Mesenchymal stem cell (in vitro differentiated cells and primary cell): ENCODE measurements at regions not wholly inside any gene's neighbourhood (a gene's known extent, or its start where the extent isn't known, plus 50 kb on each side); places are given as distances from the start of the nearest gene placed in this dataset.

Experiments
- DNase-seq: peaks from one replicate; pipeline ENCODE4 v3.0.0-alpha.2; 2013
- H2AFZ ChIP-seq: one replicate; pipeline ENCODE4 v1.6.1; 2013; ENCODE audit warnings: low read depth, mild to moderate bottlenecking, control low read depth, inconsistent platforms, low read length, moderate library complexity
- H2AK5ac ChIP-seq: 2 replicates; pipeline ENCODE4 v1.6.1; 2013; ENCODE audit warnings: low read length, moderate library complexity, mild to moderate bottlenecking, inconsistent platforms; ENCODE audit not compliant: severe bottlenecking
- H2BK120ac ChIP-seq: one replicate; pipeline ENCODE4 v1.6.1; 2013; ENCODE audit warnings: low read depth, mild to moderate bottlenecking, inconsistent platforms, low read length, moderate library complexity
- H2BK12ac ChIP-seq, 2 experiments: one replicate each; pipeline ENCODE4 v1.6.1; 2013; ENCODE audit warnings: inconsistent platforms in 2 of 2, low read length in 2 of 2, mild to moderate bottlenecking in 2 of 2, moderate library complexity in 2 of 2, control low read depth in 1 of 2
- H2BK15ac ChIP-seq: one replicate; pipeline ENCODE4 v1.6.1; 2013; ENCODE audit warnings: mild to moderate bottlenecking, low read depth, inconsistent platforms; ENCODE audit not compliant: poor library complexity, severe bottlenecking
- H2BK5ac ChIP-seq: 2 replicates; pipeline ENCODE4 v1.6.1; 2013; ENCODE audit warnings: low read depth, mild to moderate bottlenecking, low read length, control low read depth, inconsistent platforms; ENCODE audit not compliant: poor library complexity, severe bottlenecking
- H3K14ac ChIP-seq, 2 experiments: one replicate each; pipeline ENCODE4 v1.6.1; 2013; ENCODE audit warnings: inconsistent platforms in 2 of 2, low read length in 2 of 2, control low read depth in 1 of 2, mild to moderate bottlenecking in 1 of 2, moderate library complexity in 1 of 2
- H3K18ac ChIP-seq, 2 experiments: one replicate each; pipeline ENCODE4 v1.6.1; 2013; ENCODE audit warnings: inconsistent platforms in 2 of 2, low read length in 2 of 2, control low read depth in 1 of 2, low read depth in 1 of 2, mild to moderate bottlenecking in 1 of 2
- H3K23ac ChIP-seq, 2 experiments: one replicate each; pipeline ENCODE4 v1.6.1; 2013; ENCODE audit warnings: inconsistent platforms in 2 of 2, low read length in 2 of 2, mild to moderate bottlenecking in 2 of 2, moderate library complexity in 2 of 2, control low read depth in 1 of 2
- H3K27ac ChIP-seq: 2 replicates; pipeline ENCODE4 v1.5.1; 2013; ENCODE audit warnings: mild to moderate bottlenecking, moderate library complexity, low read length, control low read depth, inconsistent platforms; ENCODE audit not compliant: poor library complexity, severe bottlenecking
- H3K27me3 ChIP-seq, 2 experiments: 2 replicates each; pipeline versions ENCODE4 v1.6.1 to v1.7.0; 2013; ENCODE audit warnings: low read length in 2 of 2, mild to moderate bottlenecking in 2 of 2, moderate library complexity in 2 of 2, control low read depth in 1 of 2, inconsistent platforms in 1 of 2; ENCODE audit not compliant: control insufficient read depth in 1 of 2, insufficient read depth in 1 of 2
- H3K36me3 ChIP-seq, 2 experiments: 2 replicates each; pipeline versions ENCODE4 v1.6.1 to v1.7.0; 2013; ENCODE audit warnings: low read length in 2 of 2, control low read depth in 1 of 2, inconsistent platforms in 1 of 2, low read depth in 1 of 2, mild to moderate bottlenecking in 1 of 2; ENCODE audit not compliant: insufficient read depth in 2 of 2, control insufficient read depth in 1 of 2
- H3K4ac ChIP-seq, 2 experiments: one replicate each; pipeline ENCODE4 v1.6.1; 2013; ENCODE audit warnings: inconsistent platforms in 2 of 2, low read length in 2 of 2, mild to moderate bottlenecking in 2 of 2, moderate library complexity in 2 of 2, control low read depth in 1 of 2, low read depth in 1 of 2
- H3K4me1 ChIP-seq: 2 replicates; pipeline ENCODE4 v1.6.1; 2013; ENCODE audit warnings: low read depth, low read length, control low read depth; ENCODE audit not compliant: control insufficient read depth, insufficient read depth
- H3K4me2 ChIP-seq: 2 replicates; pipeline ENCODE4 v1.6.1; 2013; ENCODE audit warnings: low read length, mild to moderate bottlenecking, inconsistent platforms; ENCODE audit not compliant: poor library complexity, severe bottlenecking
- H3K4me3 ChIP-seq, 2 experiments: 2 replicates each; pipeline versions ENCODE4 v1.5.1 to v1.7.0; 2013; ENCODE audit warnings: low read length in 2 of 2, mild to moderate bottlenecking in 2 of 2, control low read depth in 1 of 2, low read depth in 1 of 2; ENCODE audit not compliant: insufficient read depth in 1 of 2
- H3K79me1 ChIP-seq: replicated peaks from 2 replicates; pipeline ENCODE4 v1.6.1; 2013; ENCODE audit warnings: mild to moderate bottlenecking, control low read depth, low read length, inconsistent platforms; ENCODE audit not compliant: poor library complexity, severe bottlenecking
- H3K9ac ChIP-seq: 2 replicates; pipeline ENCODE4 v1.7.0; 2013; ENCODE audit warnings: mild to moderate bottlenecking, low read length, moderate library complexity
- H3K9me3 ChIP-seq: 2 replicates; pipeline ENCODE4 v1.7.0; 2013; ENCODE audit warnings: mild to moderate bottlenecking, low read length; ENCODE audit not compliant: control insufficient read depth
- H4K8ac ChIP-seq: one replicate; pipeline ENCODE4 v1.6.1; 2013; ENCODE audit warnings: inconsistent platforms, mild to moderate bottlenecking, low read length, moderate library complexity
- H4K91ac ChIP-seq: one replicate; pipeline ENCODE4 v1.6.1; 2013; ENCODE audit warnings: mild to moderate bottlenecking, low read length, inconsistent platforms
- WGBS: methylation state at CpG from one replicate; pipeline ENCODE4 v1.1.7; 2013; ENCODE audit warnings: mixed read lengths; 5-methylcytosine and 5-hydroxymethylcytosine counted together

- H2AK5ac ChIP-seq: no peak overlapping the region
- no peak overlapping the region for H3K9ac ChIP-seq
- no peak overlapping the region for H2BK120ac ChIP-seq
- H3K4me3 ChIP-seq: no peak overlapping the region
- H2BK12ac ChIP-seq: no peak overlapping the region
- H3K36me3 ChIP-seq: no peaks in the 10 kb centered on the region
- no peak overlapping the region for H4K91ac ChIP-seq
- H3K9me3 ChIP-seq: no peaks in the 10 kb centered on the region
- H3K4me1 ChIP-seq: no peaks in the 10 kb centered on the region
- H2AFZ ChIP-seq: no peak overlapping the region
- H3K27ac ChIP-seq: no peak overlapping the region
- H3K79me1 ChIP-seq: no peaks in the 10 kb centered on the region
- DNase-seq: no peak
- 93% methylated on average over 3 of the region's 4 CpGs for WGBS
- no peaks in the 10 kb centered on the region for H3K27me3 ChIP-seq
- no peak overlapping the region for H3K23ac ChIP-seq
- no peak overlapping the region for H4K8ac ChIP-seq
- no peak overlapping the region for H2BK15ac ChIP-seq
- no peak overlapping the region for H3K18ac ChIP-seq
- H3K4ac ChIP-seq: no peak overlapping the region
- no peak overlapping the region for H2BK5ac ChIP-seq
- no peak overlapping the region for H3K14ac ChIP-seq
- no peak overlapping the region for H3K4me2 ChIP-seq
Observed at GRCh38 chr13:68588623-68589022, 1358.5 kb upstream of the PCDH9 start.

- Histone ChIP-seq H2BK15ac (no peak overlapping the region), H3K4me1 (no peaks in the 10 kb centered on the region), H3K36me3 (no peaks in the 10 kb centered on the region), H3K4me2 (no peak overlapping the region), H3K79me1 (no peaks in the 10 kb centered on the region), H3K27me3 (no peaks in the 10 kb centered on the region), H3K4ac (no peak overlapping the region), H2AFZ (no peak overlapping the region), H2BK12ac (no peak overlapping the region), H4K91ac (no peak overlapping the region), H3K18ac (no peak overlapping the region), H2BK120ac (no peak overlapping the region), H3K4me3 (no peak overlapping the region), H4K8ac (no peak overlapping the region), H3K9ac (no peak overlapping the region), H2AK5ac (no peak overlapping the region), H2BK5ac (no peak overlapping the region), H3K27ac (no peak overlapping the region), H3K14ac (no peak overlapping the region), H3K23ac (no peak overlapping the region), H3K9me3 (peaks cover 2% of the 10 kb centered on the region)
- no peak for DNase-seq
- WGBS: no CpG with 5 or more reads among the region's 1 CpG
Observed at GRCh38 chr13:68584776-68585175, 1354.6 kb upstream of the PCDH9 start.

- no peaks in the 10 kb centered on the region for H3K4me1 ChIP-seq
- H4K8ac ChIP-seq: no peak overlapping the region
- H2AK5ac ChIP-seq: no peak overlapping the region
- H3K14ac ChIP-seq: no peak overlapping the region
- no peak for DNase-seq
- H2BK5ac ChIP-seq: no peak overlapping the region
- no peaks in the 10 kb centered on the region for H3K27me3 ChIP-seq
- H2AFZ ChIP-seq: no peak overlapping the region
- H3K9me3 ChIP-seq: no peaks in the 10 kb centered on the region
- no peak overlapping the region for H4K91ac ChIP-seq
- no peak overlapping the region for H3K27ac ChIP-seq
- no peak overlapping the region for H3K9ac ChIP-seq
- H3K79me1 ChIP-seq: no peaks in the 10 kb centered on the region
- no peak overlapping the region for H3K4me2 ChIP-seq
- WGBS: 85% methylated on average over 1 of the region's 1 CpG
- H3K4me3 ChIP-seq: no peak overlapping the region
- H2BK12ac ChIP-seq: no peak overlapping the region
- no peak overlapping the region for H3K18ac ChIP-seq
- no peak overlapping the region for H2BK15ac ChIP-seq
- H3K23ac ChIP-seq: no peak overlapping the region
- no peak overlapping the region for H3K4ac ChIP-seq
- H3K36me3 ChIP-seq: no peaks in the 10 kb centered on the region
- no peak overlapping the region for H2BK120ac ChIP-seq
Observed at GRCh38 chr13:68574053-68574452, 1343.9 kb upstream of the PCDH9 start.

- Histone ChIP-seq H3K14ac (no peak overlapping the region), H2BK15ac (no peak overlapping the region), H3K27me3 (no peaks in the 10 kb centered on the region), H3K27ac (no peak overlapping the region), H3K4me1 (no peaks in the 10 kb centered on the region), H3K4me2 (no peak overlapping the region), H3K9me3 (no peaks in the 10 kb centered on the region), H2BK12ac (no peak overlapping the region), H3K9ac (no peak overlapping the region), H2AFZ (no peak overlapping the region), H2BK5ac (no peak overlapping the region), H3K4ac (no peak overlapping the region), H4K8ac (peak overlapping the region; percentile 85), H3K36me3 (no peaks in the 10 kb centered on the region), H3K4me3 (no peak overlapping the region), H3K18ac (peak overlapping the region; percentile 11 to 17), H3K79me1 (no peaks in the 10 kb centered on the region), H2BK120ac (no peak overlapping the region), H2AK5ac (no peak overlapping the region), H3K23ac (no peak overlapping the region), H4K91ac (no peak overlapping the region)
- 100% methylated on average over 2 of the region's 5 CpGs for WGBS
- peak; percentile 37 for DNase-seq
Observed at GRCh38 chr13:68551701-68552522, 1321.8 kb upstream of the PCDH9 start.
